GM19238 (cell line): ENCODE measurements at regions not wholly inside any gene's neighbourhood (a gene's known extent, or its start where the extent isn't known, plus 50 kb on each side); places are given as distances from the start of the nearest gene placed in this dataset.

ENCODE experiments used
- DNase-seq: peaks from one replicate; pipeline ENCODE4 v3.0.0; 2011; ENCODE audit warnings: low spot score; ENCODE audit not compliant: insufficient read length

DNA sequence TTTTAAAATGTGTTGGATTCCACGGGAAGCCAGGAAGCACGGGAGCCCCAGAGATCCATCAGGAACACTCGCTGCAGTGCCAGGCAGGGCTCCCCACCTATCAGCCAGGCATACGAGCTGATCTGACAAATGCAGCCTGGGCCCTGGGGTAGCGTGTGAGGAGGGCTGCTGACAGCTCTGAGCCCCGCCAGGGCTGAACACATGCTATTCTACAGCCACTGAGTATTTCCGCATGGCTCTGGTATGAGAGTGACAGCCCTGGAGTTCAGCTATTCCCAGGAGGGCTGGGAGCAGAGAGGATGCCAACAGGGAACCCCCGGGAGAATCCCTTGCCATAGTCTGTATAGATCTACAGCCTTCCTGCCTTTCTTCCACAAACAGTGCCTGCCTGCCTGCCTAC lies 237.3 kb upstream of the ZMIZ1 start:
- DNase-seq, result no peak

DNA sequence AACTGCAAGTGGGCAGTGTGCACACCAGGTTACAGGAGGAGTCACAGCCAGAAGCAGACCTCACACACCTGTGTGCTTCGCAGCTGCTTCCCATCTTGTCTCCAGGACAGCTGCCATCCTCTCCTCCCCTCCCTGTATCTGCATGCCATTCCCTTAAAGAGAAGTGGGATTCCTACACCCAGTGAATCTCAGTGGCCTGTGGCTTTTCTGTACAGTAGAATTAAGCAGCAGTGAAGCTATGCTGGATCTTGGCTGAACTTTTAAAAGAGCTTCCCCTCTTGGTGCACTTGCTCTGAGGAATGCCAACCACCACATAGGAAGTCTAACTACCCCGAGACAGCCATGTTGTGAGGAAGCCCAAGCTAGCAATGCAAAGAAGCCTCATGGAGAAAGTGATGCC lies 236.5 kb upstream of the ZMIZ1 start:
- no peak for DNase-seq

DNA sequence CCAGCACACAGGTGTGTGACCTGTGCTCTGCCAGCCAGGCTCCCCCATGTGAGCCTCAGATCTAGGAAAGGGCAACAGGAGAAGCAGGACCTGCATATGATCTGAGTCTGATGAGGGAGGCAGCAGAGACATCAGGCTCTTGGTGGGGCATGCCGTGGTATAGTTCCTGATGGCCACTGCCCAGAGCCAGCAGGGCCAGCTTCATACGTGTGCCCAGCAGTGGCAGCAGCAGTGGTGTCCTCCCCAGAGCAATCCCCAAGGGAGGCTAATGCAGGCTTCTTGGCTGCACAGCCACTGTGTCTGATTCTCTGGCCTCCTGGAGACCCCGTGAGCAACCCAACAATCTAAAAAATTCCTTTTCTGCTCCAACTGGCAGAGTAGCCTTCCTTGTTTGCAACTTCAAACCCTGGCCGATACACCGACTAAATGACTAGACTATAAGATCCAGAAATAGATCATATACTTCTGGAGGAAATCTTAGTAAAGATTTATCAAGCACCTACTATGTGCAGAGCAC lies 230.6 kb upstream of the ZMIZ1 start:
- DNase-seq, result no peak

DNA sequence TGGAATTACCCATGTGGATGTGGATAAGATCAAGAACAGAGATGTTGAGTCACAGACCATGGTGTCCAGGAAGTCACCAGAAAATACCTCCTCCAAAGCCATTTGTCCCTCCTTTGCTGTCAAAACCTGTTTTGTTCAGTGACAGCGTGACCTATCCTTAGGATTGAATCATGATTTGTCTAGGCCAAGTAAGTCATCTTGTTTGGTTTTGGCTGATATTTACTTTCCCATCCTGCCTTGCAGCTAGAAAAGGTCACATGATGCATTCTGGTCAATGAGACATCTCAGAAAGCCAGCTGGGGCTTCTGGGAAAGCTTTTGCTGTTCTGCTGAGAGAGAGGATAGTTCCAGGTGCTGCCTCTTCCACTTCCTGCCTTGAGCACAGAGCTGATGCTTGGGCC lies 225.3 kb upstream of the ZMIZ1 start:
- DNase-seq, result no peak

DNA sequence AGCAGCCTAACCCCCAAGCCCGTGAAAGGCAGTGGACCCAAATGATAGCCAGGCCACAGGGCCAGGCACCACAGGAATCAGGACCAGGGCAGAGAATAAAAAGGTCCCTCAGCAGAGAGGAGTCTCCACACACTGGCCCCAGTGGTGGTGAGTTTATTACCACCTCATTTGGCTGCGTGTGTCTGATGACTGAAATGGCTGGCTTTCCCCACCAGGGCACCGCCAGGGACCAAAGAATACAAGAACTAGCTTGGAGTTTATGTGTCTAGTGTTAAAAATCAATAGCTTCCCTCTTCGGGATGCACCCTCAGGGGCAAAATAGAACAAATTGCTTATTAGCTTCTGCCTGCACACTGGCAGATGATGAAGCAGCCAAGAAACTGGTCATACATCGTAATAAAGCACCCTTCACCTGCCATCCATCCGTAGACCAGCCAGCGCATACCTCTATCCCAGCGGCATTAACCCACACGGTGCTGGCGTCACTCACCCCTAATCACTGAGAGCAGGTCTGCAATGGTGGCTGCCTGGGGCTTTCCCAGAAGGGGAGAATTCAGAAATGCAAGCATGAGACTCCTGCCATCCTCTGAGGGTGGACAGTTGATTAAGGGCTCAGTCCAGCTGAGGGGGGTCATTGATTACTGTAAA lies 223.7 kb upstream of the ZMIZ1 start:
- DNase-seq, result no peak

- no peak for DNase-seq
These were observed 222.7 kb upstream of the ZMIZ1 start for GRCh38 chr10:78846071-78846470.

DNA sequence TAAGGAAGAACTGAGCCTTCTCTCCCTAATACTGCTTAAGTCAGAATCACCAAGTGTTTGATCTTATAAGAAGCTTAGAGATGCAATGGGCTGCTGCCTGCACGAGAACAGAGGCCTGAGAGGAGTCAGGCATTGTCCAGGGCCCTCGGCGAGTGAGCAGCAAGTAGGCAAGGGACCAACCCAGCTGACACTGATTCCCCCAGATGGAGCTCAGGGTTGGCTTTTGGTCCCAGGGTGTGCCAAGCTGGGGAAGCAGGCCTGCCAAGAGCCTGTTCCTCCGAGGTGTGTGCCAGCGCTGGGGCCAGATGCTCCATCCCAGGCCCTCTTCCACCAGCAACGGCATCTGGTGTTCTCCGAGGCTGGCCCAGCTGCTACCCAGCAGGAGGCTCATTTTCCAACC lies 222.0 kb upstream of the ZMIZ1 start:
- no peak for DNase-seq

GRCh38 chr10:78847485-78847884 lies 221.3 kb upstream of the ZMIZ1 start:
- no peak for DNase-seq

DNA sequence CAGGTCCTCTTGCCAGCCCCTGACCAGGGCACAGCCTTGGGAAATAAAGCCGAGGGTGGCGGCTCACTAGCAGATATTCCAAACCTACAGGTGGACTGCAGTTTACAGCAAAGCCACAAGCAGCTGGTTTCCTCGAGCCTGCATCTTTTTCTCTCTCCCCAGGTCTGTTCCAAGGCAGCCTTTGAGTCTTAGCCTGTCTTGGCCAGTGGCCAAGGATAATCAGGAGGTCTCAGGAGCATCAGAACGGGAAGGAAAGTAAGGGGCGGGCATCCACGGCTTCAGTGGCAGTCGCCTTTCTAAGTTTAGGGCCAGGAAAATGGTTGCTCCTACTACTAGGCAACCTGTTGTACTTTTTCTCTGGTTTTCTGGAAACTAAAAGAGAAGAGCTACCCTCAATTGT lies 219.7 kb upstream of the ZMIZ1 start:
- DNase-seq, result no peak

GRCh38 chr10:78849731-78850130 lies 219.0 kb upstream of the ZMIZ1 start:
- no peak for DNase-seq

- no peak for DNase-seq
These were observed 217.9 kb upstream of the ZMIZ1 start for GRCh38 chr10:78850644-78851435.

DNA sequence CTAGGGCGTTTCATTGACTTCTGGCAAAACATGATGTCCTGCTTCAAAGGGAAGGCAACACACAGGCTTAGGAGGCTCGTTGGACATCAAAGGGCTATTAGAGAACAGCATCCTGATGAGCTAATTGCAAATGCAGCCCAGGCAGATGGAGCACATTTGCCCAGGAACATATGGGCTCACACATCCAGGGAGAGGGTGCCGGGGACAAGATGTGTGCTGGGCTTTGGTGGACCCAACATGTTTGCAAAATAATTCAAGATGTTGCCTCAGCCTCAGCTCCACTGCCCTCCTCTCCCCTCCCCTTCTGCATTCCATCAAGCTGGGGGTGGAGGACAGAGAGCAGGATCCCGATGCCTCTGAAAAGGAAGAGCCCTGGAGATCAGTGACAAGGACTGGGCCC lies 217.1 kb upstream of the ZMIZ1 start:
- DNase-seq, result no peak

DNA sequence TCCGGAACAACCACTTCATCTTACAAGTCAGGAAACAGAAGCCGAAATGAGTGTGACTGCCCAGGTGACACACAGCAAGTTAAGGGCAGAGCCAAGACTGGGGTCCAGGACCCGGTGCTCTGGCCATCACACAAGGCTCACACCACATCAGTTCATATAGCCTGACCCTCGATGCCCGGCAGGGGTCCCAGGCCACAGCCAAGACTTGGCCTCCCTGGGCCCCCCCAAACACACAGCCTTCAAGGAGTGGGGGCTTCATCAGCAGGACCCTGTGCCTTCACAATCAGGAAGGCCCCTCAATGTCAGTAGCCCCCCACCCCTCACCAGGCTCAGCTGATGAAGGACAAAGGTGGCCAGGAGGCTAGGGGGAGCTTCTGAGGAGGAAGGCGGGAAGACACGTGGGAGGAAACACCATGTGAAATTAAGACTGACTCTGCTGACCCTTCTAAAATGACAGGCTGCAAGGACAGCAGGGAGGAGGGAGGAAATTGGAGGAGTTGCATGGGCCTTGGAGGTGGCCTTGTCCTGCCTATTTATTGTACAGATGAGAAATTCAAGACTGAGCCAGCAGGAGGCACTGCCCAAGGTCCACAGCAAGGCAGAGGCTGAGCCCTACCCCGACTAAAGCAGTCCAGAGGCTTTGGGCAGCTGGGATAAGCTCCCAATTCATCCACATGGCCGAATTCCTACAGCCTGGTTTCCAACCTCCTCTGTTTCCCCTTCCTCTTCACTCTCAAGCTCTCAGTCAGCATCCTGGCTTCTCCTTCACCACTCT lies 216.1 kb upstream of the ZMIZ1 start:
- DNase-seq, result no peak

- DNase-seq, result no peak
These were observed 214.9 kb upstream of the ZMIZ1 start for GRCh38 chr10:78853864-78854263.

- DNase-seq, result no peak
These were observed 212.3 kb upstream of the ZMIZ1 start for GRCh38 chr10:78856421-78856820.

- DNase-seq, result no peak
These were observed 211.6 kb upstream of the ZMIZ1 start for GRCh38 chr10:78857193-78857592.

- DNase-seq, result no peak
These were observed 209.5 kb upstream of the ZMIZ1 start for GRCh38 chr10:78859266-78859665.

DNA sequence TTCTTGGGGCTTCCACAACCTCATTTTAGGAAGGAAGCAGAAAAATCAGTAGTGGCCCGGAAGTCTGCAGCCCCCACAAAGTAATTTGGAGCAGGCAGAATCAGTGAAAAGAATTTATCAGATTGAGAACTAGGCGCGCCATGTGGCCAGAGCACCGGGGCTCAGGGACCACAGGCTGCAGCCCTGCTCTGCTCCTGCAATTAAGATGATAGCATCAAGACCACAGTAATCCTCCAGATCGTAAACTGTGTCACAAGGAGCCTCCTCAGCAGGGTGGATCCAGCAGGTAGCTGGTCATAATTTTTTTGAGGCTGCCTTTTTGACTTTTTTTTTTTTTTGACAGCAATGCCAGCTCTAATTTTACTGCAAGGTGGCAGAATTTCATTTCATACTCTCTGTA lies 209.0 kb upstream of the ZMIZ1 start:
- no peak for DNase-seq

- DNase-seq, result no peak
These were observed 208.4 kb upstream of the ZMIZ1 start for GRCh38 chr10:78860260-78860914.

- DNase-seq, result no peak
These were observed 207.0 kb upstream of the ZMIZ1 start for GRCh38 chr10:78861529-78862327.

DNA sequence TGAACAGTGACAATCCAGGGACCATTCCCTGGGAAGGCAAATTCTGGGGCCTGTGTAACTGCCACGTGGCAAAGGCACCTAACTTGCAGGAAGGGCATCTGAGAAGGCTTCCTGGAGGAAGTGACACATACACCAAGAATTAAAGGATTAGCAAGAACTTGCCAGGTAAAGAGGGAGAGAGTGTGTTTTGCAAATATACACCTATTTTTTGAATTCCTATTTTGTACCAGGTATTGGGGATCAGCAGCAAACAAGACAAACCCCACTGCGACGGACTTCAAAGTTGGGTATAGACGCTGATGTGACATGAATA lies 206.5 kb upstream of the ZMIZ1 start:
- DNase-seq, result no peak
